Neuron (in vitro differentiated cells): ENCODE measurements at regions not wholly inside any gene's neighbourhood (a gene's known extent, or its start where the extent isn't known, plus 50 kb on each side); places are given as distances from the start of the nearest gene placed in this dataset.

Experiments used
- H2AFZ ChIP-seq: one replicate; pipeline ENCODE4 v1.6.1; 2013; ENCODE audit warnings: low read depth, mild to moderate bottlenecking, inconsistent platforms, low read length, moderate library complexity
- H3K27me3 ChIP-seq: one replicate; pipeline ENCODE4 v1.6.1; 2013; ENCODE audit warnings: low read length; ENCODE audit not compliant: insufficient read depth
- H3K36me3 ChIP-seq: one replicate; pipeline ENCODE4 v1.6.1; 2013; ENCODE audit warnings: low read length; ENCODE audit not compliant: insufficient read depth
- H3K4me1 ChIP-seq: one replicate; pipeline ENCODE4 v1.6.1; 2013; ENCODE audit warnings: low read length; ENCODE audit not compliant: insufficient read depth
- H3K4me3 ChIP-seq: 2 replicates; pipeline ENCODE4 v1.5.1; 2013; ENCODE audit warnings: mild to moderate bottlenecking, low read length, moderate library complexity
- H3K9me3 ChIP-seq: one replicate; pipeline ENCODE4 v1.6.1; 2013; ENCODE audit warnings: low read length

DNA sequence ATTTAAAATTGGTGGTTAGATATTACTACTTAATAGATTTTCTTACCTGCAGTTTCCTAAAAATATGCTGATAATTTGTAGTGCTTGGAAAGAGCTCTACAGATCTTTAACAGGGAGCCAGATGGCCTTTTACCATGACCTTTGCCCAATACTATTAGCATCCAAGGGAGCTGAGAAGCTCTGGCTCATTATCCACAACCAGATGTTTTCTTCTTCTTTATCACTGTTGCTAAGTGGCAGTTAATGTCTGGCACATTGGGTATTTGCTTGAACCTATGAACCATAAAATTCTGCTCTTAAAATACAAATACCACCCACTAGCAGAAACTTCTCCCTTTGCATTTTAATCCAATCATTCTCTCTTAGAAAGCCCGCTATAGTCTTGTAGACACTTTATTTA is 1480.3 kb downstream of the C4orf33 start:
- Histone ChIP-seq H3K9me3 (no peaks in the 10 kb centered on the region), H3K4me1 (peaks cover 13% of the 10 kb centered on the region), H2AFZ (no peak overlapping the region), H3K36me3 (no peaks in the 10 kb centered on the region), H3K4me3 (no peak overlapping the region), H3K27me3 (no peaks in the 10 kb centered on the region)

DNA sequence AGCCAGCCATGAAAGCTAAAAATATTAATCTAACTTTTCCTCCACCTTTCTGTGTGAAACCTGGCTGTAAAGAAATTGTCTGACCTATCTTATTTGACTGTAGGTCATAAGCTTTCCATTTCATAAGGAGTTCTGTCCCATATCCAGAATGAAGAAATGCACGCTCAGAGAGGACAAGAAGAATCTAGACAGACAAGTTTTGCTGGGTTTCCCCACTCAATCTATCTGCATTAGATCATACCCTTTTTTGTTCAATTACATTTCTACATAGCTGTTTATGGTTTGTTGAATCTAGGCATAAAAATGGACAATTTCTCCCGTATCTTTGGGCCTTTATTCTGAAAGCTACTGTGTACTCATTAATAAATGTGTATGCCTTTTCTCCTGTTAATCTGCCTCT is 1495.1 kb downstream of the C4orf33 start:
- no peaks in the 10 kb centered on the region for H3K4me1 ChIP-seq
- no peaks in the 10 kb centered on the region for H3K9me3 ChIP-seq
- H2AFZ ChIP-seq, result no peak overlapping the region
- no peaks in the 10 kb centered on the region for H3K36me3 ChIP-seq
- no peaks in the 10 kb centered on the region for H3K27me3 ChIP-seq
- no peak overlapping the region for H3K4me3 ChIP-seq

DNA sequence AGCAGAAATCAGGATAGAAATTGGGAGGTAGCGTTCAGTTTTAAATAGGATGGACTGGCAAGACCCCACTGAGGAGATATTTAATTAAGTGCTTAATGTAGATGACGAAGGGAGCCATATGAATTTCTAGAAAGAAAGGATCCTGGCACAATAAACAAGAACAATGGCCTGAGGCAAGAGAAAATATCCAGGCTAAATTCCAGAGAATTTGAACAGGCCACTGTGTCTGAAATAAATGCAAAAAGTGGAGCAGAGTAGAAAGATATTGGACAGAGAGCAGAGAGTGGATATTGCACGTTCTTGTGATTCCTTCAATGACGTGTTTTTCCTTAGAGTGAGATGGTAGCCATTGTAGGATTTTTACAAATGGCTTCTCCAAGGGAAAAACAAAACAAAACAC is 1504.8 kb downstream of the C4orf33 start:
- no peaks in the 10 kb centered on the region for H3K4me1 ChIP-seq
- no peak overlapping the region for H3K4me3 ChIP-seq

DNA sequence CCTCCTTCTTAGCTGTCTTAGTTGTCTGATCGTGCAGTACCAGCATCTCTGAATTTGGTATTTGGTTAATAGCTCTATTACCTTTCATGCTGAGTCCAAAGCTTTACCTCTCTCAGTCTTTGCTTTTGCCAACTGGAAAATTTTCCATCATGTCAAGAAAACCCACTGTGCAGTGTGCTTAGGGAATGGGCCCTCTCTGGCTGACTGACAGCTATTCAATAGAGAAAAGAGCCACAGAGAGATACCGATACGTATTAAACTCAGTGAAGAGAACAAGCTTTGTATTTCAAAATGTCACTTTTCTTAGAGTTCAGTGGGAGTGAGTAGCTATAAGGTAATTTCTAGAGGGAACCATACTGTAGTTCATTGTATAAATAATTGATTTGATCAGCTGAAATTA is 1507.1 kb downstream of the C4orf33 start:
- no peak overlapping the region for H2AFZ ChIP-seq
- no peak overlapping the region for H3K4me3 ChIP-seq
- no peaks in the 10 kb centered on the region for H3K4me1 ChIP-seq
- H3K27me3 ChIP-seq, result no peaks in the 10 kb centered on the region
- H3K36me3 ChIP-seq, result no peaks in the 10 kb centered on the region
- H3K9me3 ChIP-seq, result no peaks in the 10 kb centered on the region

More for the DNA sequence above, 1504.8 kb downstream of the C4orf33 start:
- Histone ChIP-seq H2AFZ (peak overlapping the region; percentile 22), H3K9me3 (no peaks in the 10 kb centered on the region), H3K36me3 (no peaks in the 10 kb centered on the region), H3K27me3 (no peaks in the 10 kb centered on the region)

DNA sequence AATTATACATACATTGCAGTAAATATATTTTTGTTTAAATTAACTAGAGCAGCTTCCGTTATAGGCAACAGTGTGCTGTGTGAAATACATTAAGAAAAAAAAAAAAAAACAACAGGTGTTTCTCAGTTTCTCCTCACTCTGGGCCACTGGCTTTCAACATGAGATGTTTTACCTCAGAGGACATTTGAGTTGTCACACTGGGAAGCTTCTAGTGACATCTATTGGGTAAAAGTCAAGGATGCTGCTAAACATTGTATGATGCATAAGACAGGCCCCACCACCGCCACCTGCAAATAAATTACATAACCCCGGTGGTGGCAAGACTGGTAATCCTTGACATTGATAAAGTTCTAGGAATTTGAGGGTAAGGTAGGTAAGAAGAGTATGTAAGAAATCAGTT is 1512.2 kb downstream of the C4orf33 start:
- no peaks in the 10 kb centered on the region for H3K36me3 ChIP-seq
- no peaks in the 10 kb centered on the region for H3K4me1 ChIP-seq
- H2AFZ ChIP-seq, result no peak overlapping the region
- H3K9me3 ChIP-seq, result no peaks in the 10 kb centered on the region
- H3K27me3 ChIP-seq, result no peaks in the 10 kb centered on the region
- H3K4me3 ChIP-seq, result no peak overlapping the region

DNA sequence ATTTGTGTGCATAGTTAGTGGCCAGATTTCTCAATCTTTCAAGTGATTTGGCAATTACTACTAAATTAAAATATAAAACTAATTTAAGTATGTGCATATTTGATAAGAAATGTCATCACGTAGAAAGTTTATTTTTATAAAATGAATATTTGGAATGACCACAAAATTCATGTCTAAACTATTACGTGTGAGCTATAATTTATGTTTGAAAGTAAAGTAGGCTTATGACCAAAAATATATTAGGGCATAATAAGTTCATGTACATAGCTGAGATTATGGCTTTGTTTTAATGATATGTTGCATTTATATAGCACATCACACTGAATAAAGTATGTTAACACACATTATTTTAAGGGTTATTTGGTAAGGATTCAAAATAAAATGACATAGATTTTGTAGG is 1532.6 kb downstream of the C4orf33 start:
- Histone ChIP-seq H3K27me3 (no peaks in the 10 kb centered on the region), H3K4me3 (no peak overlapping the region), H3K36me3 (no peaks in the 10 kb centered on the region), H3K9me3 (no peaks in the 10 kb centered on the region), H2AFZ (no peak overlapping the region), H3K4me1 (no peaks in the 10 kb centered on the region)

DNA sequence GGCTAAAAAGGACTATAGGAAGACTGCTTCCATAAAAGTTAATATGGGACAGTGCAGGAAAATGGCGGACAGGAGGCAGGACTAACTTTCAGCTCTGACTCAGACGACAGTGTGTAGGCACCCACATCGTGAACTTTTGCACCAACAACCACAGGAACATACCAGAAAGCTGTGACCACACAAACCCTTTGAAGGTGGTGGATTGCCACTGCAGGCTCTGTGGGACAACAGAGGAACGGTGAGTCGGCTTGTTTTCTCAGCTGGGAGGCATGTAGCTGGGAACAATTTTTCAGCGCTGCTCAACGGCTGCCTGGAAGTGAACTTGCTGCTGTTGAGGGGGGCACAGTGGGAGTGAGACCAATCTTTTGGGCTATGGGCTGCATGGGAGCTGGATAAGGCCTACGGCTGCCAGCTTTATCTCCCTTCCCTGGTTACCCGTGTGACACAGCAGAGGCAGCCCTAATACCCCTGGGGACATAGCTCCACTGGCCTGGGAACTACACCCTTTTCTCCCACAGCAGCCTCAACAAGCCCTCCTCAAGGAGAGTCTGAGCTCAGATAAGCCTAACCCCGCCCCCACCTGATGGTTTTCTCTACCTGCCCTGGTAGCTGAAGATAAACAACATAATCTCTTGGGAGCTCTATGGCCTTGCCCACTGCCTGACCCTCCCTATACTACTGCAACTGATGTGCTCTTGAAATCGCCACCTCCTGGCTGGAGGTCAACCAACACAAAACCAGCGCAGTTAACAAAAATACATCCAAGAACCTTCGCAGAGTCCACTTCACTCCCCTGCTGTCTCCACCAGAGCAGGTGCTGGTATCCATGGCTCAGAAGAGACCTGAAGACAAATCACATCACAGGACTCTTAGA is 1537.0 kb downstream of the C4orf33 start:
- Histone ChIP-seq H3K4me3 (no peak overlapping the region), H2AFZ (peak overlapping the region; percentile 20), H3K4me1 (no peaks in the 10 kb centered on the region), H3K9me3 (no peaks in the 10 kb centered on the region), H3K36me3 (no peaks in the 10 kb centered on the region), H3K27me3 (no peaks in the 10 kb centered on the region)

DNA sequence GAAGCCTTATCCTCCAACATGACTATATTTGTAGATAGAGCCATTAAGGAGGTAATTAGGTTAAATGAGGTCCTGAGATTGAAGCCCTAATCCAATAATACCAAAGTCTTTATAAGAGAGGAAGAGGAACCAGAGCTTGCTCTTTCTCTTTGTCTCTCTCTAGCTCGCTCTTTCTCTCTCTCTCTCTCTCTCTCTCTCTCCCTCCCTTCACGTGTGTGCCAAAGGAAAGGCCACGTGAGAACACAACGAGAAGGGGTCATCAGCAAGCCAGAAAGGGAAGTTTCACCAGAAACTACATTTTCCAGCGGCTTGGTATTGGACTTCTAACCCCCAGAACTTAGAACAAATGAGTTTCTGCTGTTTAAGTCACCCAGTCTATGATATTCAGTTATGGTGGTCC is 1540.5 kb downstream of the C4orf33 start:
- Histone ChIP-seq H3K27me3 (no peaks in the 10 kb centered on the region), H3K4me1 (no peaks in the 10 kb centered on the region), H3K36me3 (no peaks in the 10 kb centered on the region), H2AFZ (no peak overlapping the region), H3K4me3 (no peak overlapping the region), H3K9me3 (no peaks in the 10 kb centered on the region)

DNA sequence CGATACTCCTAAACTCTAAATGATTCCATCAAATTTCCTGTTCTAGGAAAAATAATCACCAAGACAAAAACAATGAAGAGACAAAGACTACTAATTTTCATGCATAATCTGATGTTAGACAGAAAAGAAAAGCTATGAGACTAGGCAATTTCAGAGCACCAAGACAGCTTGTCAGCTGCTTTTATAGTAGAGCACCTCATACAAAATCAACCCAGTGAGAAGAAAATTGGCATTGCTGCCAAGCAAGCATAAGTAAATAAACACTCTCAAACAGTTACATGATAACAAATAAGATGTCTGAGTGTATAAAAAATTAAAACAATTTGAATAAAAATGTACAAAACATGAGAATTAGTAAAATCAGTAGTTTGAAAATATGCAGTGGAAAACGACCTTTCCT is 1544.6 kb downstream of the C4orf33 start:
- Histone ChIP-seq H2AFZ (no peak overlapping the region), H3K4me3 (no peak overlapping the region), H3K4me1 (no peaks in the 10 kb centered on the region), H3K27me3 (no peaks in the 10 kb centered on the region), H3K36me3 (no peaks in the 10 kb centered on the region), H3K9me3 (no peaks in the 10 kb centered on the region)

DNA sequence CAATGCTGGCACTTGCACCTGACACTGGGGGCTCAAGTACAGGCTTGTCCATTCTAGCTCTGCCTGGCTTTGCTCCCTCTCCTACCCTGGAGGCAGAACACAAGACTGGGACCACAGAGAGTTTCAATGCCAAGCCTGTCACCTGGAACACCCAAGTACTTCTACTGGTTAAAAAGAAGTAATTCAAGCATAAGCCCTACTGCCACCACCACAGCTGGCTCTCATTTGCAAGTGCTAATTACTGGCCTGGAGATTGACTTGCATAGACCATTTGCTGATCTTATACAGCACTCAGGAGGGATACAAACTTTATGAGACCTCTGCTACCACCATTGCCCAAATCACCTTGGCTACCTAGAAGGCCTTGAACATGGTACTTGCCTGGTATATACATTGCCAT is 1550.9 kb downstream of the C4orf33 start:
- Histone ChIP-seq H3K27me3 (no peaks in the 10 kb centered on the region), H3K4me3 (no peak overlapping the region), H3K4me1 (no peaks in the 10 kb centered on the region), H3K9me3 (no peaks in the 10 kb centered on the region), H3K36me3 (no peaks in the 10 kb centered on the region), H2AFZ (no peak overlapping the region)

DNA sequence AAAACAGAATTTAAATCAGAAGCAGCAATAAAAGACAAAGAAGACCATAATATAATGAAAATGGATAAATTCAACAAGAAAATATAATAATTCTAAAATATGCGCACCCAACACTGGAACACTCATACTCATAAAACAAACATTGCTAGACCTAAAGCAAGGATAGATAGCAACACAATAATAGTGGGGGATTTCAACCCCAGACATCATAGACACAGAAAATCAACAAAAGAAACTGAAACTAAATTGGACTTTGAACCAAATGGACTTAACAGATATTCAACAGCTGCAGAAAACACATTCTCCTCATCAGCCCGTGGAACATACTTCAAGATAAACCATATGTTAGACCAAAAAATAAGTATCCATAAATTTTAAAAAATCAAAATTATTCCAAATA is 1552.6 kb downstream of the C4orf33 start:
- no peaks in the 10 kb centered on the region for H3K27me3 ChIP-seq
- no peaks in the 10 kb centered on the region for H3K4me1 ChIP-seq
- H3K4me3 ChIP-seq, result no peak overlapping the region
- H3K36me3 ChIP-seq, result no peaks in the 10 kb centered on the region
- no peak overlapping the region for H2AFZ ChIP-seq
- H3K9me3 ChIP-seq, result no peaks in the 10 kb centered on the region

DNA sequence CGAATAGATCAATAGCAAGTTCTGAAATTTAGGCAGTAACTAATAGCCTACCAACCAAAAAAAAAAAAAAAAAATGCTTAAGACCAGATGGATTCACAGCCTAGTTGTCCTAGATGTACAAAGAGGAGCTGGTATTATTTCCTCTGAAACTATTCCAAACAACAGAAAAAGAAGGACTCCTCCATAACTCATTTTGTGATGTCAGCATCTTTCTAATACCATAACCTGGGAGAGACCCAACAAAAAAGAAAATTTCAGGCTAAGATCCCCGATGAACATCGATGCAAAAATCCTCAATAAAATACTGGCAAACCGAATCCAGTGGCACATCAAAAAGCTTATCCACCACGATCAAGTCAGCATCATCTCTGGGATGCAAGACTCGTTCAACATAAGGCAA is 1557.9 kb downstream of the C4orf33 start:
- Histone ChIP-seq H3K36me3 (no peaks in the 10 kb centered on the region), H2AFZ (no peak overlapping the region), H3K4me3 (no peak overlapping the region), H3K4me1 (no peaks in the 10 kb centered on the region), H3K9me3 (no peaks in the 10 kb centered on the region), H3K27me3 (no peaks in the 10 kb centered on the region)

DNA sequence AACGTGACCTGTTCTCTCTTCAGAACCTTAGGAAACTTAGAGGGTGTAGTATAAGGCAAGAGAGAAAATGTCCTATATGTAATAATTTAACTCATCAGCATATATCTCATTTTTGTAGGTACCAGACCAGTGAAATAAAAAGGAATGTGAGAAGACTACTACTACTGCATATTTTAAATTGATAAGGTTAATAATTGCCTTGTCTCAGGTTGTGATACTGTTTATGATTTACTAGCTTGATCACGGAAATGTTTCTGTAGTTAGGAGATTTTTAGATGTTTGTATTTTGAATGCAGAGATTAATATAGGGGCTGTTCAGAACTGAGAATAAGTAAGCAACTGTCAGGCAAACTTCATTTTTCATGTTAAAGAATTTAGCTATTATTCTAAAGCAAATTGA is 1563.4 kb downstream of the C4orf33 start:
- no peaks in the 10 kb centered on the region for H3K9me3 ChIP-seq
- no peak overlapping the region for H3K4me3 ChIP-seq
- H2AFZ ChIP-seq, result no peak overlapping the region
- H3K36me3 ChIP-seq, result no peaks in the 10 kb centered on the region
- H3K4me1 ChIP-seq, result no peaks in the 10 kb centered on the region
- H3K27me3 ChIP-seq, result no peaks in the 10 kb centered on the region

DNA sequence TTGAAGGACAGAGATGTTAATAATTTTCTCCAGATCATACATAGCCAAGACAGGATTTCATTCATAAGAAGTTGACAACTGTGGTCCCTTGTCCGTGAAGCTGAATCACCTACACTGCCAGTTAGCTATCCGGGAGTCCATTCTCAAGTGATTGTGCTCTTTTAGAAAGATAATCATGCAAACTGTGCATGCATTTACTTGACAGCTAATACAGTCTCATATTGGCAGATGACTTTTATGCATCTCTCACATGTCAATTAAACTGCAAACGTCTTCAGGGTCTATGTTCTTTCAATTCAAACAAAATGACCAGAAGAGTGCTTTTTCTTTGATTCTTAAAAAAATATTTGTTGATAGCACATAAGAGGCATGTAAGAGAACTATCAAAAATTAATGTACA is 1572.9 kb downstream of the C4orf33 start:
- no peaks in the 10 kb centered on the region for H3K36me3 ChIP-seq
- H3K9me3 ChIP-seq, result no peaks in the 10 kb centered on the region
- no peak overlapping the region for H3K4me3 ChIP-seq
- H3K4me1 ChIP-seq, result peaks cover 7% of the 10 kb centered on the region
- no peak overlapping the region for H2AFZ ChIP-seq
- H3K27me3 ChIP-seq, result no peaks in the 10 kb centered on the region
